GM12872 (cell line): ENCODE measurements at regions not wholly inside any gene's neighbourhood (a gene's known extent, or its start where the extent isn't known, plus 50 kb on each side); places are given as distances from the start of the nearest gene placed in this dataset.

ENCODE experiments used
- TF ChIP-seq, protein P1 (sequence below): IDR thresholded peaks from 3 replicates; pipeline ENCODE4 v1.5.1; 2011; ENCODE audit warnings: low read depth, mild to moderate bottlenecking, low read length, moderate library complexity; ENCODE audit not compliant: insufficient read depth

DNA sequence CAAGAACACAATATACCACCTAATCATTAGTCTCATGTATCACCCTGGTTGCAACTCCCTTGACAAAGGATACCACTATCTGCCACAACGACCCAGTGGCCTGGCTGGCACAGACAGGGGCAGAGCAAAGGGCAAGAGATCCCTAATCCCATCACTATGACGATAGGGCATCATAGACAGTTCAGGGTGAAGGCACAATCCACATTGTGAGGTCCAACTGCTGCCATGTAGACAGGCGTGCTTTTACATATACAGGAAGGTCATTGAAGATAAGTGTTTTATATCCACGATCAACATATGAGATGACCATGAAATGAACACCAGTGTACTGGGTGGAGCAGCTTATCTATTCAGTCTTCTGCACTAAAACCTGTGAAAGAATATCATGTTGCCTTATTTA, 94.6 kb downstream of the IGLL1 start:
- TF ChIP-seq, protein P1, sequence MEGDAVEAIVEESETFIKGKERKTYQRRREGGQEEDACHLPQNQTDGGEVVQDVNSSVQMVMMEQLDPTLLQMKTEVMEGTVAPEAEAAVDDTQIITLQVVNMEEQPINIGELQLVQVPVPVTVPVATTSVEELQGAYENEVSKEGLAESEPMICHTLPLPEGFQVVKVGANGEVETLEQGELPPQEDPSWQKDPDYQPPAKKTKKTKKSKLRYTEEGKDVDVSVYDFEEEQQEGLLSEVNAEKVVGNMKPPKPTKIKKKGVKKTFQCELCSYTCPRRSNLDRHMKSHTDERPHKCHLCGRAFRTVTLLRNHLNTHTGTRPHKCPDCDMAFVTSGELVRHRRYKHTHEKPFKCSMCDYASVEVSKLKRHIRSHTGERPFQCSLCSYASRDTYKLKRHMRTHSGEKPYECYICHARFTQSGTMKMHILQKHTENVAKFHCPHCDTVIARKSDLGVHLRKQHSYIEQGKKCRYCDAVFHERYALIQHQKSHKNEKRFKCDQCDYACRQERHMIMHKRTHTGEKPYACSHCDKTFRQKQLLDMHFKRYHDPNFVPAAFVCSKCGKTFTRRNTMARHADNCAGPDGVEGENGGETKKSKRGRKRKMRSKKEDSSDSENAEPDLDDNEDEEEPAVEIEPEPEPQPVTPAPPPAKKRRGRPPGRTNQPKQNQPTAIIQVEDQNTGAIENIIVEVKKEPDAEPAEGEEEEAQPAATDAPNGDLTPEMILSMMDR = no peak

DNA sequence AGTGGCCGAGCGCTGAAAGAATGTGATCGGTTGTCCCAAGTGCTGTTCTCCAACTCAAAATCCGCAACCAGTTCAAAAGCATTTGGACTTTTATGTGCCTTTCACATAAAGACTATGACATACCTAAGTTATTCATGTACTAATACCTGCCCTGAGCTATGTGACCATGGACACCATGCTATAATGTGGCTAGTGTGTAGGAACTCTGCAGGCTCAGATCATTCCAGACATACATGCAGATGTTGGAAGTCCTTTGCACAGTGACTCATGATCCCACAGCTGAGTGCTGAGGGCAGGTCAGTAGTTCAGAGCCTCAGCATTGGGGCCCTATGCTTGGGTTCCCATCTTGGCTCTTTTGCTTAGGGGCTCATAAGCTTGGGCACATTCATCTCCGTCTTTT, 95.4 kb downstream of the IGLL1 start:
- TF ChIP-seq, protein P1 = no peak

DNA sequence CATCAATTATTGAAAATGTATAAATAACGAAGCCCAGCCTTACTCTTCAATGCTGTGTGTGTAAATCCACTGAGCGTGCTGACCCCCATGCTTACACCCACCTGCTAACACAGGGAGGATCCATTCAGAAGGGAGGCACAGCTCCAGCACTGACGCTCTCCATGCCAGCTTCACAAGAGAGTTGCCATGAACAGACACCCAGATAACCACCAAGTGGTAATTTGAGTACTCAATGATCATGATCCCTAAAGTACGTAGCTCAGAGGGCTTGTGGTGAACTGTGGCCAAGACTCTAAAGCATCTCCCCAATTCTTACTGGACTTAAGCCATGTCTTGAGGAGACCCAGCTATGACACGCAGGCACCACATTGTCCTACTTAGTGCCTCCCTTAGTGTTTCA, 98.7 kb downstream of the IGLL1 start:
- TF ChIP-seq, protein P1 = no peak

DNA sequence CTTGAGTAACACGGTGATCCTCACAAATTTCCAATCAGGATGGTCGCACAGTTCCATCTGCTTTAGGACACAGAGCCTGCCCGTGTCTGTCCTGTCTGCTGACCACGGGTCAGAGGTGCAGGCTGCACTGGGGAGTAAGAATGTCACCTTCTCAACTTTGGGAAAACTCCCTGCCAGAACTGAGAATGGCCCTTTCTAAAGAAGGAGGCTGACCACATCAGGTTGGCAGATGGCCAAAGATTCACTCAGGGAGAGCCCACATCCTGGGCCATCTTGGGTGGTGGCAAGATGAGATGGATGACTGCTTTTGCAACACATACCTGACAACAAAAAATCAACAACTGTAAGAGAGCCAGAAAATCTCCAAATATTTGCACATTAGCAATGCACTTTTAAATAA, 101.9 kb downstream of the IGLL1 start:
- TF ChIP-seq, protein P1 = no peak

DNA sequence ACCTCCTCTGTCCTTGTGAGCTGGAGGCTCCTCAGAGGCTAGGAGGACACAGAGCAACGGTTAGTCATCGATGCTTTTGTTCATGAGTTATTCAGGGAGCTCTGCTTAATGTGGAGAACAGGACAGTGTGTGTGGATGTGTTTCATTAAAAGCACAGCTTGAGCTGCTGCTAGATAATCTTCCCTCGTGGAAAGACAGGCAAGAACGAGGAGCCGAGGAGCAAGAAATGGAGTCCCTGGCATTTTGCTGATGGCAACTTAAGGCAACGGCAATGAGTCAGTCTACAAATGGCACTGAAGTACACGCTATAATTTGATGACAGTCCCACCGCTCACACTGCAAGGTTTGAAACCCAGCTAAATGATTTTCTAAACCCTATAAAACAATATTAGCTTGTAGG, 106.2 kb downstream of the IGLL1 start:
- TF ChIP-seq, protein P1 = no peak

DNA sequence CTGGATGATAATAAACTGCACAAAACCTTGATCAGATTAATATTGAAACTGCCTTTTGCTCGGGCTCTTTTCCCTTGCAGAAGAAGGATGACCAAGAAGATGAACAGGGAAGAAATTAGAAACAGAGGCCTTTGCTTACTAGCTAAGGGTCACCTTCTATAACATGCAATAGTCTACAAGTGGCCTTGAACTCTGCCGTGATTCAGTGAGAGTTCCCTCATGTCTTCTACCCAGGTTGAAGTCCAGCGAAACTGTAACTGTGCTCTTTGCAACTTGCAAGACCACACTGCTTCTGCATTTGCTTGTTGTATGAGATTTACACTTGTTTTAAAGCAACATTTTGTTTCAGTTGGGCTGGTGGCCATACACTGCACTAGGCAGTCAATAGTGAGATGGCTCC, 108.4 kb downstream of the IGLL1 start:
- TF ChIP-seq, protein P1 = no peak

DNA sequence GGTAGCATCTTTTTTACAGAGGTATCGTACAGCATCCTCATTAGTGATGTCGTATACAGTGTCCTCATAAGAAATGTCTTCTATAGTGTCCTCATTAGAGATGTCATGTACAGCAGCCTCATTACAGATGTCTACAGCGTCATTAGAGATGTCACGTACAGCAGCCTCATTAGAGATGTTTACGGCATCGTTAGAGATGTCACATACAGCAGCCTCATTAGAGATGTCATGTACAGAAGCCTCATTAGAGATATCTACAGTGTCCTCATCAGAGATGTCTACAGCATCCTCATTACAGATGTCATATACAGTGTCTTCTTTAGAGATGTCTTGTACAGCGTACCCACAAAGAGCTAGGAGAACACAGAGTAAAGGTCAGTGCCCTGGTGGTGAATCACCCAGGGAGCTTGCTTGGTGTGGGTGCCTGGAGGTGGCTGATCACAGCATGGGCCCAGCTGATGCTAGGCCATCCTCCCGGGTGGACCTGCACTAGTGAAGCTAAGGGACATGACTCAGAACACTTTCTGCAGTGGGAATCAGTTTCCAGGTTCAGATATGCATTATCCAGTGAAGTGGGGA, 109.2 kb downstream of the IGLL1 start:
- TF ChIP-seq, protein P1 = no peak

DNA sequence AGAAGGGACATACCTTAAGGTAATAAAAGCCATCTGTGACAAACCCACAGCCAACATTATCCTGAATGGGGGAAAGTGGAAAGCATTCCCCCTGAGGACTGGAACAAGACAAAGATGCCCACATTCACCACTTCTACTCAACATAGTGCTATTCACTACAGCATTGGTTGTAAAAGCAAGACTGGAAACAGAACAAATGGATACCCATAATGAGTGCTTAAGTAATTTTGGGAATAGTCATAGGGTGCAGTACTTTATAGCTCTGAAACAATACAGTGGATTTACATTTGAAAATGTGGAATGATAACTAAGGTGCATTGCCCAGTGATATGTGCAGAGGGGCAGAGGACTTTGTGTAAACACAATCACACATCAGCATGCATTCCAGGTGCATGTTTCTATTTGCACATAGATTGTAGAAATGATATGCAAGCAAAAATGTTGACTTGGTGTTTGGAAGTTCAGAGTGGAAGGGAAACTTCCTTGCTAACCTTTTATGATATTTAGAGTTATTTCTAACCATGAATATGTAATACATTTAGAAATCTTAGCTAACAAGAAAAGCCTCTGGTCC, 112.3 kb downstream of the IGLL1 start:
- TF ChIP-seq, protein P1 = no peak
